Osteocyte (in vitro differentiated cells): ENCODE measurements at regions not wholly inside any gene's neighbourhood (a gene's known extent, or its start where the extent isn't known, plus 50 kb on each side); places are given as distances from the start of the nearest gene placed in this dataset.
A peak's percentile ranks its signal among the peaks of the same experiment; 100 is the strongest.

ENCODE experiments used
- DNase-seq: peaks from one replicate; pipeline ENCODE4 v3.0.0; 2021; ENCODE audit warnings: mixed read lengths; ENCODE audit not compliant: unreplicated experiment; ENCODE audit errors: extremely low spot score
- H3K27ac Mint-ChIP-seq: one replicate; pipeline ENCODE4 v1.8.0; 2021; ENCODE audit warnings: mild to moderate bottlenecking, mixed read lengths; ENCODE audit not compliant: unreplicated experiment
- H3K27me3 Mint-ChIP-seq: one replicate; pipeline ENCODE4 v1.8.0; 2021; ENCODE audit warnings: mixed read lengths; ENCODE audit not compliant: unreplicated experiment
- H3K36me3 Mint-ChIP-seq: one replicate; pipeline ENCODE4 v1.8.0; 2021; ENCODE audit warnings: mixed read lengths; ENCODE audit not compliant: unreplicated experiment
- H3K4me1 Mint-ChIP-seq: one replicate; pipeline ENCODE4 v1.8.0; 2021; ENCODE audit warnings: mixed read lengths; ENCODE audit not compliant: unreplicated experiment
- H3K4me3 Mint-ChIP-seq: one replicate; pipeline ENCODE4 v1.8.0; 2021; ENCODE audit warnings: mild to moderate bottlenecking, moderate library complexity, mixed read lengths; ENCODE audit not compliant: unreplicated experiment
- H3K9me3 Mint-ChIP-seq: one replicate; pipeline ENCODE4 v1.8.0; 2021; ENCODE audit warnings: mixed read lengths; ENCODE audit not compliant: unreplicated experiment
- TF ChIP-seq, protein P1 (sequence below): fragments of 200-600 bp; sonication (generic); IDR thresholded peaks from 2 replicates; pipeline ENCODE4 v1.5.0; 2021; ENCODE audit warnings: antibody characterized with exemption, mild to moderate bottlenecking, moderate library complexity

DNA sequence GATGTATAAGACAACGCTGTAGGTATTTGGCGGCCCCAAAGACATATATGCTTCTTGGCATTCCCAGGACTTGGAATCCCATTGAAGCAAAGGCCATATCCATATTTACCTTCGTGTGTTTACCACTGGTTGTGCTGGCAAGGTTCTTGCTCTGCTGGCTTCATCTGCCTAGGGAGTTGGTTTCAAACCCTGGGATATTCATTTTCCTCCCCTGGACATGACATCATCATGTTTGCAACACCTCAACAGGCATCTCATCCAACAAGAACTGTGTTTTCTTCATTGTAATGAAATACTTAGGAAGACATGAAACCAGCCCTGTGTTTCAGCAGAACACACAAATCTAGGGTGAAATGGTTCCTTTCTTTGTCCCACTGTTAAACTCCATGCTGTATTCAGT, 77.9 kb upstream of the PHLPP1 start:
- no peak for DNase-seq
- Mint-ChIP-seq H3K27me3 (peaks cover 37% of the 10 kb centered on the region), H3K27ac (no peak overlapping the region), H3K9me3 (no peaks in the 10 kb centered on the region), H3K4me1 (no peaks in the 10 kb centered on the region), H3K36me3 (no peaks in the 10 kb centered on the region), H3K4me3 (no peak overlapping the region)
- TF ChIP-seq, protein P1, sequence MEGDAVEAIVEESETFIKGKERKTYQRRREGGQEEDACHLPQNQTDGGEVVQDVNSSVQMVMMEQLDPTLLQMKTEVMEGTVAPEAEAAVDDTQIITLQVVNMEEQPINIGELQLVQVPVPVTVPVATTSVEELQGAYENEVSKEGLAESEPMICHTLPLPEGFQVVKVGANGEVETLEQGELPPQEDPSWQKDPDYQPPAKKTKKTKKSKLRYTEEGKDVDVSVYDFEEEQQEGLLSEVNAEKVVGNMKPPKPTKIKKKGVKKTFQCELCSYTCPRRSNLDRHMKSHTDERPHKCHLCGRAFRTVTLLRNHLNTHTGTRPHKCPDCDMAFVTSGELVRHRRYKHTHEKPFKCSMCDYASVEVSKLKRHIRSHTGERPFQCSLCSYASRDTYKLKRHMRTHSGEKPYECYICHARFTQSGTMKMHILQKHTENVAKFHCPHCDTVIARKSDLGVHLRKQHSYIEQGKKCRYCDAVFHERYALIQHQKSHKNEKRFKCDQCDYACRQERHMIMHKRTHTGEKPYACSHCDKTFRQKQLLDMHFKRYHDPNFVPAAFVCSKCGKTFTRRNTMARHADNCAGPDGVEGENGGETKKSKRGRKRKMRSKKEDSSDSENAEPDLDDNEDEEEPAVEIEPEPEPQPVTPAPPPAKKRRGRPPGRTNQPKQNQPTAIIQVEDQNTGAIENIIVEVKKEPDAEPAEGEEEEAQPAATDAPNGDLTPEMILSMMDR, result no peak

DNA sequence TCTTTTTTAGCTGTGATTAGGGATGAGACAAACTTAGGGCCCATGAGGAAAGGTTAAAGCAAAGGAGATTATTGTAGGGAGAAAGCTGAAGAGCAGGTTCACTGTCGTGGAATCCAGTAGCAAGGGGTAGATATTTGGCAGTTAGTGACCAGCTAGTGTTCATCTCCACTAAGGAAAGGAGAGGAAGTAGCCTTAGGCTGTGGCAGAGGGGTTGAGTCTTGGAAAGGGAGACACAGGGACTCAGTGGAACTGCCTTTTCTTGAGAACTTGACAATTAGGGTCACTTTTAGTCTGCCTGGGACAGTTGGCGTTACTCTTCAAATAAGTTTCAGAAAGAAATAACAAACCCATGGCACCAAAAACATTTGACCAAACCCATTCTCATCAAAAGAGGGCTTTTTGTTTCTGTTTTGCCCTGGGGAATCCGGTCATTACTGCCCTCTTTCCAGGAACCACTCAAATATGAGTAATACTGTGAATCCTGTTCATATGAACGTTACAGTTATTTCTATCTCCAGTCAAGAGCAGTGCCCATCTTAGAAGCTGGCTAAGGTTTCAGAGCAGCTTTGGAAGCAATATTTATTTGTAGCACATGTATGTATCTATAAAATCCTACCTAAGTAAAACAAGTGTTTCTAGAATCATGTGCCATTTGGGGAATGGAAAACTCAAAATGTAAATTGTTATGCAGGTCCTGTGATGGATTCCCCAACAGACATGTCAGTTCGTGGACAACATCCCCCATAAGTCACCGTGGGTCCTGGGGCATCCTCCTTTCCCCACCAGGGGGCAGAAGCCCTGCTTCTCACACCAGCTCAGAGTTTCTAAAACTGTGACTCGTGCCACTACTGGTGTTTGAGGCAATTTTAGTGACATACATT, 77.3 kb upstream of the PHLPP1 start:
- DNase-seq, result no peak
- TF ChIP-seq, protein P1, result peak; percentile 35
- Mint-ChIP-seq H3K27me3 (peaks cover 36% of the 10 kb centered on the region), H3K4me3 (no peak overlapping the region), H3K4me1 (no peaks in the 10 kb centered on the region), H3K36me3 (no peaks in the 10 kb centered on the region), H3K27ac (no peak overlapping the region), H3K9me3 (no peaks in the 10 kb centered on the region)

DNA sequence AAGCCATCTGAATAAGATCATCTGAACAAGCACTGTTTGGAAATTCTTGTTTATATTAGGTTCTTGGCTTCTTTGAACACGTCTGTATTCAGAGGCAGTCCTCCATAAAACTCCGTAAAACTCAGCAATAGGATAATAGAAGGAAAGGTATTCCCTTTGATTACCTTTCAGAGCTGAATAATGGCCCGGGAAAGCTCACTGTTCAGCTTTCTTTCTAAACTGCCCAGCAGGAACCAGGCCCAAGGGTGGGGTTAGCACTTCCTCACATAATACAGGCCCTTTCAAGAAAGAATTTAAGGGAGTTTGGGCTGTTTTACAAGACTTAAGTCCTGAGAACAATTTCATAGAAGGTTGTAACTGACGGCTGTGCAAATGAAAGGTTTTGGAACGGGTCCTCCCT, 72.2 kb upstream of the PHLPP1 start:
- no peaks in the 10 kb centered on the region for H3K9me3 Mint-ChIP-seq
- H3K27ac Mint-ChIP-seq, result no peak overlapping the region
- DNase-seq, result no peak
- H3K4me3 Mint-ChIP-seq, result no peak overlapping the region
- H3K4me1 Mint-ChIP-seq, result no peaks in the 10 kb centered on the region
- H3K36me3 Mint-ChIP-seq, result no peaks in the 10 kb centered on the region
- peaks cover 25% of the 10 kb centered on the region for H3K27me3 Mint-ChIP-seq
- TF ChIP-seq, protein P1, result no peak

DNA sequence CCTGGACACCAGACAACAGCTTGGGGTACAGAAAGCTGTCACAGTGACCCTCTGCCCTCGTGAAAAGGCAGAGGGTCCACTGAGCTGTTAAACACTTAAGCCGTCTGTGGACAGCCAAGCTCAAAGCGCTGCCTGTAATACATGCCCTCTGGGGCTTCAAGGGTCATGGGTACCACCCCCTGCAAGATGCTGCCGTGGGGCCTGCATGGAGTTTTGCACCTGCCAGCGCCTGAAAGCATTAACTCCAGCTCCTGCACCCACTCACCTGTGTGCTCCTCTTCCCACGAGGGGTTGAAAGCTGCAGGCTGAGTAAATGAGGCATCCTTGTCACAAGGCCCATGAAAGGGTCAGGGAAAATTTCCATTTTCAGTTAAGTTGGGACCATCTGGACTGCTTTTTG, 70.6 kb upstream of the PHLPP1 start:
- Mint-ChIP-seq H3K36me3 (no peaks in the 10 kb centered on the region), H3K4me3 (no peak overlapping the region), H3K27me3 (peaks cover 17% of the 10 kb centered on the region), H3K27ac (no peak overlapping the region), H3K4me1 (no peaks in the 10 kb centered on the region), H3K9me3 (no peaks in the 10 kb centered on the region)
- TF ChIP-seq, protein P1, result no peak
- no peak for DNase-seq

DNA sequence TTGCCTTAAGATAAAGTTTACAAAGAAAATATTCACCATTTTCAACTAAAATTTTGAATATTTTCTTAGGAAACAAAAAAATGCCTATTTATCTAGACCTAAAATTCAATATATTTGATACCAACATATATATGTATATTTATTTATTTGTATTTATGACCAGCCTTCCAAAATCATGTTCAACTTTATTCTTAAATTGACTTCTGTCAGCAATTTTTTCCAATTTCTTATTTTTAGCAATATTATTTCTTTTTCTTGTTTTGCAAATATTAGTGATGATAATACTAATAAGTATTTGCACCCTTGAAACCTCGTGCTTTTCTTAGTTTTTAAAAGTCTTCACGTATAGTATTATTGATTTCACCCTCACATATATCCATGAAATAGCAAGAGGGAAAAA, 68.2 kb upstream of the PHLPP1 start:
- H3K4me1 Mint-ChIP-seq, result no peaks in the 10 kb centered on the region
- H3K27me3 Mint-ChIP-seq, result peaks cover 25% of the 10 kb centered on the region
- TF ChIP-seq, protein P1, result no peak
- H3K9me3 Mint-ChIP-seq, result no peaks in the 10 kb centered on the region
- H3K27ac Mint-ChIP-seq, result no peak overlapping the region
- no peak for DNase-seq
- H3K4me3 Mint-ChIP-seq, result no peak overlapping the region
- no peaks in the 10 kb centered on the region for H3K36me3 Mint-ChIP-seq
